Epithelial cell of esophagus (primary cell): ENCODE measurements at regions not wholly inside any gene's neighbourhood (a gene's known extent, or its start where the extent isn't known, plus 50 kb on each side); places are given as distances from the start of the nearest gene placed in this dataset.
A peak's percentile ranks its signal among the peaks of the same experiment; 100 is the strongest.

ENCODE experiments used
- DNase-seq: peaks from one replicate; pipeline ENCODE4 v3.0.0; 2010; ENCODE audit warnings: low read depth
- H3K4me3 ChIP-seq: 2 replicates; pipeline ENCODE4 v1.5.1; 2011; ENCODE audit warnings: mild to moderate bottlenecking, low read length, control low read depth
- TF ChIP-seq, protein P1 (sequence below): IDR thresholded peaks from 2 replicates; pipeline ENCODE4 v1.5.1; 2011; ENCODE audit warnings: low read depth, mild to moderate bottlenecking, low read length, control low read depth, inconsistent platforms; ENCODE audit not compliant: insufficient read depth; ENCODE audit errors: missing control alignments

DNA sequence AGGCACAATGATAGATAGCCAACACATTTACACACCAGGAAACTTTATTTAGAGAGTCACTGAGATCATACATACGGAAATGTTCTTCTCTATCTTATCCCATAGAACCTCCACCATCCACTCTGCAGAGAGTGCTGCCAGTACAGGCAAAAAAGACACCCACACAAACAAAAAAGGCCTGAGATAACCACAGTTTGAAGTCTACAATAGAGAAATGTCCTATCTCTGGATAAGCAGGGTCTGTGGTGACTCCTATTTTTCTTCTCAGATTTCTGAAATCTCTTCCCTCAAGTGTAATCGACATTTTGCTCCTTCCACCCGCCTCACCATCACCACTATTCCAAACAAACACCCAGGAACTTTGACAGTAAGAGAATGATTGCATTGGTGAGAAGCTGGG lies 413.9 kb upstream of the NR2F2 start:
- no peak for DNase-seq
- TF ChIP-seq, protein P1, sequence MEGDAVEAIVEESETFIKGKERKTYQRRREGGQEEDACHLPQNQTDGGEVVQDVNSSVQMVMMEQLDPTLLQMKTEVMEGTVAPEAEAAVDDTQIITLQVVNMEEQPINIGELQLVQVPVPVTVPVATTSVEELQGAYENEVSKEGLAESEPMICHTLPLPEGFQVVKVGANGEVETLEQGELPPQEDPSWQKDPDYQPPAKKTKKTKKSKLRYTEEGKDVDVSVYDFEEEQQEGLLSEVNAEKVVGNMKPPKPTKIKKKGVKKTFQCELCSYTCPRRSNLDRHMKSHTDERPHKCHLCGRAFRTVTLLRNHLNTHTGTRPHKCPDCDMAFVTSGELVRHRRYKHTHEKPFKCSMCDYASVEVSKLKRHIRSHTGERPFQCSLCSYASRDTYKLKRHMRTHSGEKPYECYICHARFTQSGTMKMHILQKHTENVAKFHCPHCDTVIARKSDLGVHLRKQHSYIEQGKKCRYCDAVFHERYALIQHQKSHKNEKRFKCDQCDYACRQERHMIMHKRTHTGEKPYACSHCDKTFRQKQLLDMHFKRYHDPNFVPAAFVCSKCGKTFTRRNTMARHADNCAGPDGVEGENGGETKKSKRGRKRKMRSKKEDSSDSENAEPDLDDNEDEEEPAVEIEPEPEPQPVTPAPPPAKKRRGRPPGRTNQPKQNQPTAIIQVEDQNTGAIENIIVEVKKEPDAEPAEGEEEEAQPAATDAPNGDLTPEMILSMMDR = no peak
- H3K4me3 ChIP-seq = no peak overlapping the region

DNA sequence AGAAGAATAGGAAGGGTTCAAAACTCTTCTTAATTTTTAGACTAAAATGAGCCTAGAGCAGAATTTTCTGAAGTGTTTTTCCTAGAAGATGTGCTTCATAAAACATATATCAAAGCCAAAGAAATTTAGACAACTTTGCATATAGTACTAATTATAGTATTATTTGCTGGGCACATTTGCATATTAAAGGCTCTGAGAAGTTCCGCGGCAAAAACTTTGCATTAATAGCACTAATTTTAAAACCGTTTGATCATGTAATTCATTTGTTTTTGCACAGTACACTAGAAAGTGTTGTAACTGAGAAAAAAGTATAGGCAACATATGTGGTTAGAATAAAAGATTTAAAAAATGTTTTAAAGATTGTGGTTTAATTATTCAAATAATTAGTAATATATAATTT lies 412.0 kb upstream of the NR2F2 start:
- no peak for DNase-seq
- TF ChIP-seq, protein P1 = no peak
- no peak overlapping the region for H3K4me3 ChIP-seq

DNA sequence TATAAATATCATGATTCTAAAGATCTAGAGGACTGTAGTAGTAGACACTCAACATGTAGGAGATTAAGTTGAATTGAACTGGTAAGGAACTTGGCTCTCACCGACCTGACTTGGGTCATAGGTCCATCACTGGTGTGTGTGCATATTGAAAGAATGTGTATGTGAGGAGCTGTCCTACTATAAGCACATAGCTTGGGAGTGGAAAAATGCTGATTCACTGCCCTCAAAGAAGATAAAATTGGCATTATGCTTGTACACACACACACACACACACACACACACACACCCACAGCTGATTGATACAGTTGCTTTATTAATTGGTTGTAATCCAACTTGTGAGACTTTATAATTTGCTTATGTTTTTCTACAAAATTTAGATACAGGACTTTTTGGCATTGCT lies 411.0 kb upstream of the NR2F2 start:
- TF ChIP-seq, protein P1 = no peak
- no peak for DNase-seq

DNA sequence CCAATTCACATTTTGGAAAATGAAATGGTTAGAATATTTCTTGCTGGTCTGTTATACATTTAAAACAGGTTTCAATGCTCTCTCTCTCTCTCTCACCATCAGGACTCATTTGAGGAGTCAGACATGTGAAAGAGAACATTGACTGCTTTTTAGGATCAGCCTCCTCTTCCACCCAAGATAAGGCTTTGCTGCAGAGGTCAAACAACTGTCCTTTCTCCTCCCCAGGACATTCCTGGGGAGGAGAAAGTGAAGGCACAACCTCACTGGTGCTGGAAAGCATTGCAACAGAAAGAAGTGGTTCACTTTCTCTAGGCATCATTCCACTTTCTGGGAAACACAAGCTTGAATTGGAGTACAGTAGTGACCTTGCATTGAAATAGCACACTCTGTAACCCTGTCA lies 409.1 kb upstream of the NR2F2 start:
- DNase-seq = no peak
- TF ChIP-seq, protein P1 = no peak
- H3K4me3 ChIP-seq = no peak overlapping the region

More for the DNA sequence above, 411.0 kb upstream of the NR2F2 start:
- H3K4me3 ChIP-seq = no peak overlapping the region

DNA sequence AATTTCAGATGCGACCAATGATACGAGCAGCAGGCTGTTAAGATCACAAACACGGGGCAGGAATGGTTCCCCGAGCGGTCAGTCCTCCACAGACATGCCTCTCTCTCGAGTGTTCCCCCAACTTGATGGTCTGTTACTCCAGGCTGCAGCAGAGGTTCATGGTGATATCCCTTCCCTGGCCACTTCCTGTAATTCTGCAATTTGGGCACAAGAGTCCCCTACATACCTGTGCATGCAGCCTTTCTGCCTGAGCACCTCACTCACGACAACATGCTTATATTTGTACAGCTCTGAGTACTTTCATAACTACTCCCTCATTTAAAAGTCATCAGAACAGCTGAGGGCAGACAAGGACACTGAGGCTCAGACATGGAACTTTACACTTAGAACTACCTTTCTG lies 408.1 kb upstream of the NR2F2 start:
- peak; percentile 33 for DNase-seq
- no peak overlapping the region for H3K4me3 ChIP-seq
- TF ChIP-seq, protein P1 = peak; percentile 37

DNA sequence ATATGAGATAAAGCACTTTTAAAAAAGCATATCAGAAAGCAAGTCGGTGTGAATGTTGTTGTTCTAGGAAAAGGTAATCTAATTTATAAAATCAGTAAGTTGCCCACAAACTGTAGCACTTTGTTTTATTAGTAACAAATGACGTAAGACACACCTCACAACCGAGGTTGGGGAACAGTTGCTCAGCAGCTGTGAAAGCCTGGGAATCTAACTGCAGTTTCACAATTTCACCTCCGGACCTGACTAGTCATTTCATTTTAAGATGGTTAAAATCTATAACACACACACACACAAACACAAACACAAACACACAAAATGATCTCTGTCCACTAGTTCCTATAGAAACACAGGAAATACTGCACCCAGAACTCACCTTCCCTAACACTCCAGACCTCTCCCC lies 406.7 kb upstream of the NR2F2 start:
- TF ChIP-seq, protein P1 = no peak
- no peak for DNase-seq
- H3K4me3 ChIP-seq = no peak overlapping the region

DNA sequence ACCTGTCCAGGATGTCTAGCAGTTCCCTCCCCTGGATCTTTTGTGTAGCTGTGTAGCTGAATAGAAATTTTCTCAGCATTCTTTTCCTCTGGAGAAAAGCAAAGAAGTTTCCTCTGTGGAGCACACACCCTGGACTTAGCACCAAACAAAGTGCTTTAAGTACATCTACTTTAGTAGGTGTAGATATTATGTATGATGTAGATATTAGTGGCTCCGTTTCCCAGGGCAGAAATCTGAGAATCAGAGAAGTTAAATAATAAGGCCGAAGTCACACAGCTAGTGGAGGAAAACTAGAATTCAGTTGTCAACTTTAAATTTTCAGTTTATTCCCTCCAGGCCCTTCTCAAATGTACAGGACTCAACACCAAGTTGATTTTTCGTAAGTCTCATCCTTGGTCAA lies 401.7 kb upstream of the NR2F2 start:
- no peak overlapping the region for H3K4me3 ChIP-seq
- no peak for DNase-seq
- TF ChIP-seq, protein P1 = no peak
